ENCODE measurements at regions not wholly inside any gene's neighbourhood (a gene's known extent, or its start where the extent isn't known, plus 50 kb on each side); places are given as distances from the start of the nearest gene placed in this dataset.

DNA sequence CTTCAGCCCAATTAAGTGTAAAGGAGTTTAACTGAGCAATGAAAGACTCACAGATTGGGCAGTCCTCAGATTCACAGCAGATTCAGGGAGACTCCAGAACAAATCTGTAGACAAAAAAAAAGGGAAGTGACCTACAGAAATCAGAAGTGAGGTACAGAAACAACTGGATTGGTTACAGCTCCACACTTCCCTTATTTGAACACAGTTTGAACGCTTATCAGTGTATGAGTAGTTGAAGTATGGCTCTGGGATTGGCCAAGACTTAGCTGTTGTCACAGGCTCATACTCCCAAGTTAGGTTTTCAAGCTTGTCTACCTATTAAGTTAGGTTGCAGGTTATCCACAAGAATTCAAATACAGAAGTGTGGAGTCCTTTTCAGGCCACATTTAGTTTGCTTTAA lies 112.4 kb upstream of the ELOVL6 start:
- no peak for DNase-seq (ENCODE audit: low read depth)
- no peak overlapping the region for H3K4me3 ChIP-seq (replicated peaks; ENCODE audit: low read depth, low read length)
- TF ChIP-seq CTCF (IDR thresholded peaks at IDR 0.05; ENCODE audit: low read length, missing control alignments): no peak

DNA sequence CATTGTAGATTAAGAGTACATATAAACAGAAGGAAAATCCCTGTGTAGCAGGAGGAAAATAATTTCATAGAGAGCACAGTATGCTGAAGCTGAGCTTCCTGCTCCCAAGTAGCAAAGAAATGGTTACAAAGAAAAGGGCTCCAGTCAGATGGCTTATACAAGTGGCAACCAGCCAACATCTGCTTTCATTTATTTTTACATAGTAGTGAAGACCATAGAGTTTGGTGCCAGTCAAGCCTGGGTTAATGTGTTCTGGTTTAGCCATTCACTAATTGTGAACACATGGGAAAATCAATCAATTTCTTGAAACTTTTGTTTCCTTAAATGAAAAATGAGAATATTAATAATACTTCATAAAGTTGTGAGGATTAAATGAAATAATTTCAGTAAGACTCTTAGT lies 111.3 kb upstream of the ELOVL6 start:
- no peak for TF ChIP-seq CTCF (IDR thresholded peaks at IDR 0.05; ENCODE audit: low read length, missing control alignments)
- no peak overlapping the region for H3K4me3 ChIP-seq (replicated peaks; ENCODE audit: low read depth, low read length)
- peak; percentile 4 for DNase-seq (ENCODE audit: low read depth)

DNA sequence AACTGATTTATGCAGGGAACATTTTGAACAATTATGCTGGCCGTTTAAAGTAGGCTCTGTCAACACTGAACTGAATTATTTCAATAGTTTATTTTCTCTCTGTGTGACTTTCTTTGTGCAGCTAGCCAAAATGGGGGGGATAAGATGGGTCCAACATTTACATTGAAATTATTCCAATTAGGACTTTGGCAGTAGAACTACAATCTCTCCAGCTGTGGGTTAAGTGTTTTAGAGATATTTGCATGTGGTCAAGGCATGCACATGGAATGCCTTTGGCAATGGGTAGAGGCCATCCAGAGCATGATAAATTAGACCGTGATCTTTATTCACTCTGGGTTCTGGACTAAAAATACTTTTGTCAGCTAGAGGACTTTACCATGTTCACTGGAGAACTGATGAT lies 107.9 kb upstream of the ELOVL6 start:
- no peak for DNase-seq (ENCODE audit: low read depth)
- no peak for TF ChIP-seq CTCF (IDR thresholded peaks at IDR 0.05; ENCODE audit: low read length, missing control alignments)

DNA sequence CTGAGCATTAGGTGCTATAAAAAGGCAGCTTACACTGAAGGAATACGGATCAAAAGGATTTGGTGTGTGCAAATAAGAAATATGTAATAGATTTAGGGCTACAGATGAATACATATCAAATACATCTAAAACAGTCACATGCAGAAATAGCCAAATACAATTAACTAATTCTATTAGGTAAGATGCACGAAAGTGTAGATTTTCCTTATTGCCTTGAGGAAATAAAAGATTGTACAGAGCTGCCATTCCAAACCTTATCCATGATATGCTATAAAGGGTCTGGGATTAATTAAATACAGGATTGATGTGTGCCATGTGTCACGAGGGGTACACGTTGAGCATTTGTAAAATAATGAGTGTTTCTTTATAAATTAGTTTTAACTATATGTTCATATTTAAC lies 107.0 kb upstream of the ELOVL6 start:
- TF ChIP-seq CTCF (IDR thresholded peaks at IDR 0.05; ENCODE audit: low read length, missing control alignments): no peak
- DNase-seq (ENCODE audit: low read depth): no peak
- H3K4me3 ChIP-seq (replicated peaks; ENCODE audit: low read depth, low read length): no peak overlapping the region

More for the DNA sequence above, 107.9 kb upstream of the ELOVL6 start:
- no peak overlapping the region for H3K4me3 ChIP-seq (replicated peaks; ENCODE audit: low read depth, low read length)

DNA sequence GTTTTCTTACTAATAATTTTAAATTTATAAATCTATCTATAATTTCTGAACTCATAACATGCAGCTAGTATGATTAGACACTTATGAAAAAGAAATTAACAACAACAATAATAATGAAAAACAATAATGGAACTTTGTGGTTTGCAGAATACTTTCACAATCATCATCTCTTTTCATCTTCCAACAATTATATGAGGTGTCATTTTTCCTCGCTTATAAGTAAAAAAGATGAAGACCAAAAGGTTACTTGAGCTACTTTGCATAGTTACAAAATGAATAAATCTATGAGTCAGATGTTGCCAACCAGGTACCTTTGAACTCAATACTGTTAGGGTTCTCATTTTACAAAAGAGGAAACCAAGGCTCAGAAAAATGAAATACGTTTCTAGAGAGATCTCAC lies 98.5 kb upstream of the ELOVL6 start:
- no peak overlapping the region for H3K4me3 ChIP-seq (replicated peaks; ENCODE audit: low read depth, low read length)
- no peak for DNase-seq (ENCODE audit: low read depth)
- no peak for TF ChIP-seq CTCF (IDR thresholded peaks at IDR 0.05; ENCODE audit: low read length, missing control alignments)

DNA sequence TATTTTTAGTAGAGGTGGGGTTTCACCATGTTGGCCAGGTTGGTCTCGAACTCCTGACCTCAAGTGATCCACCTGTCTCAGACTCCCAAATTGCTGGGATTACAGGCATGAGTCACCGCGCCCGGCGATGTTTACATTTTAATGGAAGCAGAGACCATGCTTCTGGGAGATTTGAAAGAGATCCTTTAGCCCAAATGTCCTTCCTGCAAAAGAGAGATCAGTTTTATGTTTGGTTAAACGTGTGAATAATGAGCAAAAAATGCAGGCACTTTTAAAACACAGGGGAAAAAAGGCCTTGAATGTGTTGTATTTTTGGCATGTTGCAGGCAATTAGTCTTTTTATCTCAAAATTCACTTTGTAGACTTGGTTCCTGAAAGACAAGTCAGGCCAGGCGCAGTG lies 95.8 kb upstream of the ELOVL6 start:
- H3K4me3 ChIP-seq (replicated peaks; ENCODE audit: low read depth, low read length): no peak overlapping the region
- TF ChIP-seq CTCF (IDR thresholded peaks at IDR 0.05; ENCODE audit: low read length, missing control alignments): no peak
- no peak for DNase-seq (ENCODE audit: low read depth)

DNA sequence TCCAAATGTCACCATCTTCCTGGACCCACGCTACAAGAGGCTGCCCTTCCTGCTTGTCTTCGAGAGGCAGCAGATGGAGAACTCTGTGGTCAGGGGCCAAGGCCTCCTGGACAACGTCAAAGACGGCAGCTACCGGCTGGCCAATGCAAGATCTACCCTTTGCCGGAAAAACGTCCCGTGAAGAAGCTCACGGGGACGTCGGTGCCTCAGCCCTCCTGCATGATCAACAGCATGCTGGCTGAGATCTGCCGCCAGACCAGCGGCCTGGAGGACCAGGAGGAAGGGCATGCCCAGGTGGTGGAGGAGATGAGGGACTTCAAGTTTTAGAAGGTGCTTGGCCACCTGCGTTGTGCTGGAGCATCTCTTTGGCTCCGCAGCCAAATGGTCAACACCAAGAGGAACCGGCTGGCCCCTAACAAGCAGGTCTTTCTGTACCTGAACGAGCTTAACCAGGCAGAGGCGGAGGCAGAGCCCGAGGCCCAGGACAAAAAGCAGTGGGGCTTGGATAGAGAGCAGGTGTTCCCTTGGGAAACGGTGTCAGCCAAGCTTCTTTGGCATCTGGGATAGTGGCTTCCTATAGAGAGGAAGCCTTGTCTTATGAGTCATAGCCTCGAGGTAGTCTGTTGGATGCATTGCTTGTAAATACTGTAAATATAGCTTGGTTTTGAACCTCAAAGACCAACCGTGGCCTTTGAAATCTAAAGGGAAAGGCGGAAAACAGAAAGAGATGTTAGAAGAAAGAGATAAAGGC lies 94.8 kb upstream of the ELOVL6 start:
- no peak for DNase-seq (ENCODE audit: low read depth)
- no peak for TF ChIP-seq CTCF (IDR thresholded peaks at IDR 0.05; ENCODE audit: low read length, missing control alignments)
- H3K4me3 ChIP-seq (replicated peaks; ENCODE audit: low read depth, low read length): no peak overlapping the region
